ENCODE measurements at regions not wholly inside any gene's neighbourhood (a gene's known extent, or its start where the extent isn't known, plus 50 kb on each side); places are given as distances from the start of the nearest gene placed in this dataset.
"Not testable (repeated sequence)": the region's sequence is repeated elsewhere in the genome, so short reads cannot be mapped to it uniquely, and the experiment has no call there.

GRCh38 chr15:20473465-20473864, 68.1 kb downstream of the GOLGA6L6 start:
- not testable (repeated sequence) for TF ChIP-seq CTCF, EP300 (IDR thresholded peaks at IDR 0.05)
